ENCODE measurements at regions not wholly inside any gene's neighbourhood (a gene's known extent, or its start where the extent isn't known, plus 50 kb on each side); places are given as distances from the start of the nearest gene placed in this dataset.

GRCh38 chr1:193806079-193807048 is 620.0 kb upstream of the B3GALT2 start:
- Histone ChIP-seq H3K27ac (ENCODE audit: low read length) (no peak overlapping the region), H3K4me3 (ENCODE audit: low read length) (no peak overlapping the region), H3K4me1 (ENCODE audit: control insufficient read depth, insufficient read depth, low read length) (no peaks in the 10 kb centered on the region), H3K27me3 (ENCODE audit: control insufficient read depth, insufficient read depth, low read length) (no peaks in the 10 kb centered on the region), H3K36me3 (ENCODE audit: control insufficient read depth, insufficient read depth, low read length) (no peaks in the 10 kb centered on the region), H3K9me3 (ENCODE audit: control insufficient read depth, insufficient read depth, low read length) (no peaks in the 10 kb centered on the region)
- DNase-seq (ENCODE audit: low read depth, low spot score) = no peak
- no CpG with 5 or more reads among the region's 3 CpGs for WGBS (ENCODE audit: insufficient coverage, insufficient read length)

- Histone ChIP-seq H3K4me1 (ENCODE audit: control insufficient read depth, insufficient read depth, low read length) (no peaks in the 10 kb centered on the region), H3K27me3 (ENCODE audit: control insufficient read depth, insufficient read depth, low read length) (no peaks in the 10 kb centered on the region), H3K9me3 (ENCODE audit: control insufficient read depth, insufficient read depth, low read length) (no peaks in the 10 kb centered on the region), H3K36me3 (ENCODE audit: control insufficient read depth, insufficient read depth, low read length) (no peaks in the 10 kb centered on the region), H3K27ac (ENCODE audit: low read length) (no peak overlapping the region), H3K4me3 (ENCODE audit: low read length) (no peak overlapping the region)
- WGBS (ENCODE audit: insufficient coverage, insufficient read length) = no CpG with 5 or more reads among the region's 6 CpGs
- DNase-seq (ENCODE audit: low read depth, low spot score) = no peak
These were observed 613.7 kb upstream of the B3GALT2 start for GRCh38 chr1:193799948-193800690.

- Histone ChIP-seq H3K36me3 (ENCODE audit: control insufficient read depth, insufficient read depth, low read length) (no peaks in the 10 kb centered on the region), H3K27ac (ENCODE audit: low read length) (no peak overlapping the region), H3K9me3 (ENCODE audit: control insufficient read depth, insufficient read depth, low read length) (no peaks in the 10 kb centered on the region), H3K4me3 (ENCODE audit: low read length) (no peak overlapping the region), H3K4me1 (ENCODE audit: control insufficient read depth, insufficient read depth, low read length) (no peaks in the 10 kb centered on the region), H3K27me3 (ENCODE audit: control insufficient read depth, insufficient read depth, low read length) (no peaks in the 10 kb centered on the region)
- WGBS (ENCODE audit: insufficient coverage, insufficient read length) = no CpG with 5 or more reads among the region's 2 CpGs
- no peak for DNase-seq (ENCODE audit: low read depth, low spot score)
These were observed 613.0 kb upstream of the B3GALT2 start for GRCh38 chr1:193799371-193799770.

- Histone ChIP-seq H3K4me3 (ENCODE audit: low read length) (no peak overlapping the region), H3K4me1 (ENCODE audit: control insufficient read depth, insufficient read depth, low read length) (no peaks in the 10 kb centered on the region), H3K36me3 (ENCODE audit: control insufficient read depth, insufficient read depth, low read length) (no peaks in the 10 kb centered on the region), H3K27me3 (ENCODE audit: control insufficient read depth, insufficient read depth, low read length) (no peaks in the 10 kb centered on the region), H3K9me3 (ENCODE audit: control insufficient read depth, insufficient read depth, low read length) (no peaks in the 10 kb centered on the region), H3K27ac (ENCODE audit: low read length) (no peak overlapping the region)
- no CpG with 5 or more reads among the region's 4 CpGs for WGBS (ENCODE audit: insufficient coverage, insufficient read length)
- no peak for DNase-seq (ENCODE audit: low read depth, low spot score)
These were observed 607.8 kb upstream of the B3GALT2 start for GRCh38 chr1:193794239-193794638.

GRCh38 chr1:193791746-193792145 is 605.3 kb upstream of the B3GALT2 start:
- Histone ChIP-seq H3K27me3 (ENCODE audit: control insufficient read depth, insufficient read depth, low read length) (no peaks in the 10 kb centered on the region), H3K27ac (ENCODE audit: low read length) (no peak overlapping the region), H3K4me1 (ENCODE audit: control insufficient read depth, insufficient read depth, low read length) (no peaks in the 10 kb centered on the region), H3K36me3 (ENCODE audit: control insufficient read depth, insufficient read depth, low read length) (no peaks in the 10 kb centered on the region), H3K4me3 (ENCODE audit: low read length) (no peak overlapping the region), H3K9me3 (ENCODE audit: control insufficient read depth, insufficient read depth, low read length) (no peaks in the 10 kb centered on the region)
- DNase-seq (ENCODE audit: low read depth, low spot score) = no peak
- WGBS (ENCODE audit: insufficient coverage, insufficient read length) = 100% methylated on average over 1 of the region's 3 CpGs

GRCh38 chr1:193787061-193787460 is 600.6 kb upstream of the B3GALT2 start:
- Histone ChIP-seq H3K9me3 (ENCODE audit: control insufficient read depth, insufficient read depth, low read length) (no peaks in the 10 kb centered on the region), H3K4me3 (ENCODE audit: low read length) (no peak overlapping the region), H3K27me3 (ENCODE audit: control insufficient read depth, insufficient read depth, low read length) (no peaks in the 10 kb centered on the region), H3K36me3 (ENCODE audit: control insufficient read depth, insufficient read depth, low read length) (no peaks in the 10 kb centered on the region), H3K4me1 (ENCODE audit: control insufficient read depth, insufficient read depth, low read length) (no peaks in the 10 kb centered on the region), H3K27ac (ENCODE audit: low read length) (no peak overlapping the region)
- no CpG with 5 or more reads among the region's 2 CpGs for WGBS (ENCODE audit: insufficient coverage, insufficient read length)
- DNase-seq (ENCODE audit: low read depth, low spot score) = no peak

- H3K4me3 ChIP-seq (ENCODE audit: low read length) = no peak overlapping the region
- H3K36me3 ChIP-seq (ENCODE audit: control insufficient read depth, insufficient read depth, low read length) = no peaks in the 10 kb centered on the region
- no peaks in the 10 kb centered on the region for H3K9me3 ChIP-seq (ENCODE audit: control insufficient read depth, insufficient read depth, low read length)
- no CpG with 5 or more reads among the region's 3 CpGs for whole genome bisulfite sequencing (ENCODE audit: insufficient coverage, insufficient read length)
- no peaks in the 10 kb centered on the region for H3K27me3 ChIP-seq (ENCODE audit: control insufficient read depth, insufficient read depth, low read length)
- H3K4me1 ChIP-seq (ENCODE audit: control insufficient read depth, insufficient read depth, low read length) = no peaks in the 10 kb centered on the region
- no peak overlapping the region for H3K27ac ChIP-seq (ENCODE audit: low read length)
- no peak for DNase-seq (ENCODE audit: low read depth, low spot score)
These were observed 599.5 kb upstream of the B3GALT2 start for GRCh38 chr1:193785850-193786420.

GRCh38 chr1:193774536-193775323 is 588.3 kb upstream of the B3GALT2 start:
- no peak for DNase-seq (ENCODE audit: low read depth, low spot score)
- Histone ChIP-seq H3K9me3 (ENCODE audit: control insufficient read depth, insufficient read depth, low read length) (no peaks in the 10 kb centered on the region; the same call in 1 of the 2 replicates), H3K4me3 (ENCODE audit: low read length) (no peak overlapping the region), H3K27me3 (ENCODE audit: control insufficient read depth, insufficient read depth, low read length) (no peaks in the 10 kb centered on the region), H3K27ac (ENCODE audit: low read length) (no peak overlapping the region), H3K4me1 (ENCODE audit: control insufficient read depth, insufficient read depth, low read length) (no peaks in the 10 kb centered on the region), H3K36me3 (ENCODE audit: control insufficient read depth, insufficient read depth, low read length) (no peaks in the 10 kb centered on the region)
- no CpG with 5 or more reads among the region's 2 CpGs for WGBS (ENCODE audit: insufficient coverage, insufficient read length)

GRCh38 chr1:193771596-193771995 is 585.2 kb upstream of the B3GALT2 start:
- no CpG with 5 or more reads among the region's 2 CpGs for WGBS (ENCODE audit: insufficient coverage, insufficient read length)
- no peaks in the 10 kb centered on the region; the same call in 1 of the 2 replicates for H3K9me3 ChIP-seq (ENCODE audit: control insufficient read depth, insufficient read depth, low read length)
- no peaks in the 10 kb centered on the region for H3K36me3 ChIP-seq (ENCODE audit: control insufficient read depth, insufficient read depth, low read length)
- H3K27ac ChIP-seq (ENCODE audit: low read length) = no peak overlapping the region
- H3K27me3 ChIP-seq (ENCODE audit: control insufficient read depth, insufficient read depth, low read length) = no peaks in the 10 kb centered on the region
- H3K4me1 ChIP-seq (ENCODE audit: control insufficient read depth, insufficient read depth, low read length) = no peaks in the 10 kb centered on the region
- no peak for DNase-seq (ENCODE audit: low read depth, low spot score)
- no peak overlapping the region for H3K4me3 ChIP-seq (ENCODE audit: low read length)

GRCh38 chr1:193769651-193770050 is 583.2 kb upstream of the B3GALT2 start:
- Histone ChIP-seq H3K27me3 (ENCODE audit: control insufficient read depth, insufficient read depth, low read length) (no peaks in the 10 kb centered on the region), H3K36me3 (ENCODE audit: control insufficient read depth, insufficient read depth, low read length) (no peaks in the 10 kb centered on the region), H3K9me3 (ENCODE audit: control insufficient read depth, insufficient read depth, low read length) (no peaks in the 10 kb centered on the region; the same call in 1 of the 2 replicates), H3K4me1 (ENCODE audit: control insufficient read depth, insufficient read depth, low read length) (no peaks in the 10 kb centered on the region), H3K27ac (ENCODE audit: low read length) (no peak overlapping the region), H3K4me3 (ENCODE audit: low read length) (no peak overlapping the region)
- WGBS (ENCODE audit: insufficient coverage, insufficient read length) = no CpG with 5 or more reads among the region's 2 CpGs
- no peak for DNase-seq (ENCODE audit: low read depth, low spot score)

All from iPS DF 6.9 (cell line).